ENCODE measurements at regions not wholly inside any gene's neighbourhood (a gene's known extent, or its start where the extent isn't known, plus 50 kb on each side); places are given as distances from the start of the nearest gene placed in this dataset.

GRCh38 chr16:80189476-80190175, 351.2 kb upstream of the DYNLRB2 start:
- TF ChIP-seq CTCF (conservative IDR thresholded peaks at IDR 0.05), result peak; percentile 19
- TF ChIP-seq ZFX (IDR thresholded peaks at IDR 0.05), result no peak

Data from C4-2B (cell line).